HFFc6 (cell line): ENCODE measurements at regions not wholly inside any gene's neighbourhood (a gene's known extent, or its start where the extent isn't known, plus 50 kb on each side); places are given as distances from the start of the nearest gene placed in this dataset.
"Not testable (repeated sequence)": the region's sequence is repeated elsewhere in the genome, so short reads cannot be mapped to it uniquely, and the experiment has no call there.

Experiments used
- DNase-seq: peaks from one replicate; pipeline ENCODE4 v3.0.0-alpha.2; 2018
- H3K27ac Mint-ChIP-seq: 2 replicates; pipeline ENCODE4 v1.8.0; 2020; ENCODE audit warnings: mild to moderate bottlenecking, mixed read lengths
- H3K27me3 Mint-ChIP-seq: 2 replicates; pipeline ENCODE4 v1.8.0; 2021; ENCODE audit warnings: mild to moderate bottlenecking, moderate library complexity, mixed read lengths; ENCODE audit not compliant: insufficient read depth
- H3K36me3 Mint-ChIP-seq: 2 replicates; pipeline ENCODE4 v1.8.0; 2021; ENCODE audit warnings: low read depth, mixed read lengths
- H3K4me1 Mint-ChIP-seq: 2 replicates; pipeline ENCODE4 v1.8.0; 2020; ENCODE audit warnings: low read depth, mixed read lengths
- H3K4me3 Mint-ChIP-seq: 2 replicates; pipeline ENCODE4 v1.8.0; 2020; ENCODE audit warnings: mild to moderate bottlenecking, moderate library complexity, mixed read lengths
- H3K9me3 Mint-ChIP-seq: 2 replicates; pipeline ENCODE4 v1.8.0; 2020; ENCODE audit warnings: mild to moderate bottlenecking, mixed read lengths
- CTCF ChIP-seq: fragments of 200-600 bp; sonication (generic); IDR thresholded peaks from 2 replicates; pipeline ENCODE4 v1.5.0; 2021; ENCODE audit warnings: antibody characterized with exemption, mild to moderate bottlenecking

DNA sequence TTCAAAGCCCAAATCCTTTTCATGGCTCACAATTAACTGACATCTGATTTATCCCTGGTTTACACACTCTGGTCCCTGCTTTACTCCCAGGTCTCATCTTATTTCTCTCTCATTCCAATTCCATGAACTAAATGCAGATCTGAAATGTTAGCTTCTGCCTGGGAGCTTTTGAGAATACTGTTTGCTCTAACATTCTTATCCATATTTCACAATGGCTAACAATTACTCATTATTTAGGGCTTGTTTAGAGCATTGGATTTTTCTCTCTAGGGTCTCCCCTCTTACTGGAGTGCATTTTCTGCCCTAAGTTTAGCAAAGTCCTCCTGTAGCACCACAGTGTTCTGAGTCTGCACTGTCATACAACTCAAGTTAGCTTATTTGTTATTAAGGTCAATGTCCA, 121.5 kb upstream of the HCRTR2 start:
- H3K4me3 Mint-ChIP-seq = no peak overlapping the region
- H3K4me1 Mint-ChIP-seq = no peaks in the 10 kb centered on the region
- H3K27ac Mint-ChIP-seq = no peak overlapping the region
- no peak for DNase-seq
- TF ChIP-seq CTCF = no peak
- H3K27me3 Mint-ChIP-seq = peaks cover 2% of the 10 kb centered on the region; the same call in 1 of the 2 replicates
- no peaks in the 10 kb centered on the region for H3K9me3 Mint-ChIP-seq
- H3K36me3 Mint-ChIP-seq = no peaks in the 10 kb centered on the region

GRCh38 chr6:55058682-55059081, 115.6 kb upstream of the HCRTR2 start:
- Mint-ChIP-seq H3K4me1 (no peaks in the 10 kb centered on the region), H3K27ac (no peak overlapping the region), H3K36me3 (no peaks in the 10 kb centered on the region), H3K9me3 (no peaks in the 10 kb centered on the region), H3K4me3 (no peak overlapping the region), H3K27me3 (no peaks in the 10 kb centered on the region)
- TF ChIP-seq CTCF = no peak
- DNase-seq = no peak

- H3K27me3 Mint-ChIP-seq = peaks cover 2% of the 10 kb centered on the region; the same call in 1 of the 2 replicates
- no peak overlapping the region for H3K4me3 Mint-ChIP-seq
- no peak overlapping the region for H3K27ac Mint-ChIP-seq
- no peaks in the 10 kb centered on the region for H3K4me1 Mint-ChIP-seq
- TF ChIP-seq CTCF = no peak
- no peak for DNase-seq
- no peaks in the 10 kb centered on the region for H3K9me3 Mint-ChIP-seq
- H3K36me3 Mint-ChIP-seq = no peaks in the 10 kb centered on the region
These were observed 109.4 kb upstream of the HCRTR2 start for GRCh38 chr6:55064711-55065420.

DNA sequence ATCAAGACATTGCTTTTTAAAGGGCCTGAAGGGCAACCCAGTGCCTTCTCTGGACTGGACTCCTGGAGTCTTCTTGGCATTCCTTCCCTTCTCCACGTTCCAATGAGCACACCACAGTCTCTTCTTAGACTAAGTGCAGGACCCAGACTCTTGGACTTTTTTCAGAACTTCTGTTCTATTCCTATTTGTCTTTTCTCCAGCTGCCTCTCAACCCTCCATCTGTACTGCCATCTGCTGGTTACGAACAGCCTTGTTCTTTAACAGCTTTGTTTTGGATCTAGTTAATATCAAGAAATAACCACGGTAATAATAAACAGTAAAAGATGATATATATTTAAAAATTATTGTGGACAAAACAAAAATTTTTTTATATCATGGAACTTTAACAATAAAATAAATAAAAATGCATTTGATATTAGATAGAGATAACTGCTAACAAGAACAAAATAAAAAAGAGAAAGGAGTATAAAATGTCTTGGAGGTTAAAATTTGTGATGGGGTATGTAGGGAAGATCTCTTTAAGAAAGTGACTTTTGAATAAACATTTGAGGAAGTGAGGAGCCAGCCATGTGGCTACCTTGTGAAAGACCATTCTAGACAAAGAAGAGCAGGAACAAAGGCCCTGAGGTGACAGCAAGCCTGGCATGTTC, 105.1 kb upstream of the HCRTR2 start:
- H3K27ac Mint-ChIP-seq = no peak overlapping the region
- H3K4me1 Mint-ChIP-seq = no peaks in the 10 kb centered on the region
- H3K4me3 Mint-ChIP-seq = no peak overlapping the region
- H3K9me3 Mint-ChIP-seq = no peaks in the 10 kb centered on the region
- DNase-seq = peak; percentile 53
- no peaks in the 10 kb centered on the region for H3K36me3 Mint-ChIP-seq
- H3K27me3 Mint-ChIP-seq = peaks cover 2% of the 10 kb centered on the region; the same call in 1 of the 2 replicates
- TF ChIP-seq CTCF = peak; percentile 85

DNA sequence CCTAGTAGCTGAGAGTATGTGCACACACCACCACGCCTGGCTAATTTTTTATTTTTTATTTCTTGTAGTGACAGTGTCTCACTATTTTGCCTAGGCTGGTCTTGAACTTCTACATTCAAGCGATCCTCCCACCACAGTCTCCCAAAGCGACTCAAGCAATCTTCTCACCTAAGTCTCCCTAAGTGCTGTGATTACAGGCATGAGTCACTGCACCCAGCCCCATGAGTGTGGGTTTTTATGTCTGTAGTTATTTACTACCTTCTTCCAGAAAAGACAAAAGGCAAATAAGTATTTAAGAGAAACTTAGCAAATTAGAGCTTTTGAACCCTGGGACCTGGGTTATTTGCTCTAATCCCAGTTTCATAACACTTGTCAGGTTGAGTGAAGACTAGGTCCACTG, 92.3 kb upstream of the HCRTR2 start:
- Mint-ChIP-seq H3K27ac (no peak overlapping the region), H3K36me3 (no peaks in the 10 kb centered on the region), H3K4me3 (no peak overlapping the region), H3K27me3 (no peaks in the 10 kb centered on the region), H3K9me3 (no peaks in the 10 kb centered on the region), H3K4me1 (no peaks in the 10 kb centered on the region)
- TF ChIP-seq CTCF = no peak
- no peak for DNase-seq

GRCh38 chr6:55088011-55088410, 86.3 kb upstream of the HCRTR2 start:
- H3K4me3 Mint-ChIP-seq, H3K36me3 Mint-ChIP-seq, H3K4me1 Mint-ChIP-seq, H3K27ac Mint-ChIP-seq, H3K27me3 Mint-ChIP-seq, DNase-seq: not testable (repeated sequence)
- H3K9me3 Mint-ChIP-seq = peaks cover 38% of the 10 kb centered on the region
